Esophagus muscularis mucosa (tissue), 4 donors: ENCODE measurements at regions not wholly inside any gene's neighbourhood (a gene's known extent, or its start where the extent isn't known, plus 50 kb on each side); places are given as distances from the start of the nearest gene placed in this dataset.
"Not testable (repeated sequence)": the region's sequence is repeated elsewhere in the genome, so short reads cannot be mapped to it uniquely, and the experiment has no call there.

ENCODE experiments used
- DNase-seq: peaks from one replicate; pipeline ENCODE4 v3.0.0-alpha.2; 2017; ENCODE audit errors: extremely low spot score
- H3K27ac ChIP-seq, 4 donors: fragments of 200-600 bp; sonication (generic); replicated peaks in 1 of 4; 1 replicate in 3 of 4; 2 replicates in 1 of 4; pipeline ENCODE4 v1.5.1; 2016 to 2019; ENCODE audit warnings: mild to moderate bottlenecking in 1 of 4
- H3K27me3 ChIP-seq, 4 donors: fragments of 200-600 bp; sonication (generic); one replicate each; pipeline versions ENCODE4 v1.5.1 to v1.6.0; 2016 to 2019
- H3K36me3 ChIP-seq, 4 donors: fragments of 200-600 bp; sonication (generic); one replicate each; pipeline ENCODE4 v1.5.1; 2016 to 2019
- H3K4me1 ChIP-seq, 4 donors: fragments of 200-600 bp; sonication (generic); one replicate each; pipeline ENCODE4 v1.5.1; 2016 to 2019
- H3K4me3 ChIP-seq, 4 donors: fragments of 200-600 bp; sonication (generic); 1 replicate in 2 of 4; 2 replicates in 2 of 4; pipeline ENCODE4 v1.5.1; 2016 to 2019; ENCODE audit warnings: mild to moderate bottlenecking in 4 of 4, moderate library complexity in 1 of 4
- H3K9me3 ChIP-seq, 4 donors: fragments of 200-600 bp; sonication (generic); 1 replicate in 3 of 4; 2 replicates in 1 of 4; pipeline ENCODE4 v1.5.1; 2016 to 2019
- EP300 ChIP-seq: sonication (generic); formaldehyde crosslinking; IDR thresholded peaks from one replicate; pipeline ENCODE4 v1.6.1; 2017; ENCODE audit warnings: antibody characterized with exemption
- POLR2A ChIP-seq: fragments of 450-650 bp; IDR thresholded peaks from one replicate; pipeline ENCODE4 v1.6.1; 2017; ENCODE audit warnings: antibody characterized with exemption, moderate library complexity, mild to moderate bottlenecking, low read depth
- POLR2AphosphoS5 ChIP-seq, 2 donors: sonication (generic); formaldehyde crosslinking; IDR thresholded peaks; one replicate each; pipeline ENCODE4 v1.6.1; 2017; ENCODE audit warnings: antibody characterized with exemption in 2 of 2
- WGBS: methylation state at CpG from one replicate; pipeline ENCODE4 v1.1.5; 2018; 5-methylcytosine and 5-hydroxymethylcytosine counted together
- intact Hi-C: fragments of 100-400 bp; cut with DNase I; formaldehyde crosslinking; loops from one replicate; pipeline ENCODE4 v1.15.1; 2023
- TF ChIP-seq, protein P1 (sequence below), 3 experiments: fragments of 200-600 bp in 2 of 3; fragments of 450-650 bp in 1 of 3; sonication (generic) in 2 of 3; IDR thresholded peaks; one replicate each; pipeline ENCODE4 v1.5.1; 2017 to 2019; ENCODE audit warnings: antibody characterized with exemption in 3 of 3, mild to moderate bottlenecking in 2 of 3, moderate library complexity in 1 of 3

DNA sequence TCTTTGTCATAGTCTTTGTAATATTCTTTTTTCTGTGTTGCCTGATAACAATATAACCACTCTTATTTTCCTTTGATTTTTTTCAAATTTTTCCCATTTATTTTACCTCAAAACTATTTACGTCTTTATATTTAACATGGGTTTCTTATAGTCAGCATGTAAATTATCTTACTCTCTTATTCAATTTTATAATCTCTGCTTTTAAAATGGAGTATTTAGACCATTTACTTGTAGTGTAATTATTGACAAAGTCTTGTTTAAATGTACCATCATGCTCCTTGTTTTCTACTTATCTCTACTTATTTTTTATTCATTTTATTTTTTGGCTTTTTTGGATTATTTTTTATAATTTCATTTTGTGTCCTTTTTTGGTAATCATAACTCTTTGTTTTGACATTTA lies 476.5 kb upstream of the MAP3K7 start:
- H3K4me3 ChIP-seq = no peak overlapping the region
- no peaks in the 10 kb centered on the region for H3K4me1 ChIP-seq
- TF ChIP-seq, protein P1, sequence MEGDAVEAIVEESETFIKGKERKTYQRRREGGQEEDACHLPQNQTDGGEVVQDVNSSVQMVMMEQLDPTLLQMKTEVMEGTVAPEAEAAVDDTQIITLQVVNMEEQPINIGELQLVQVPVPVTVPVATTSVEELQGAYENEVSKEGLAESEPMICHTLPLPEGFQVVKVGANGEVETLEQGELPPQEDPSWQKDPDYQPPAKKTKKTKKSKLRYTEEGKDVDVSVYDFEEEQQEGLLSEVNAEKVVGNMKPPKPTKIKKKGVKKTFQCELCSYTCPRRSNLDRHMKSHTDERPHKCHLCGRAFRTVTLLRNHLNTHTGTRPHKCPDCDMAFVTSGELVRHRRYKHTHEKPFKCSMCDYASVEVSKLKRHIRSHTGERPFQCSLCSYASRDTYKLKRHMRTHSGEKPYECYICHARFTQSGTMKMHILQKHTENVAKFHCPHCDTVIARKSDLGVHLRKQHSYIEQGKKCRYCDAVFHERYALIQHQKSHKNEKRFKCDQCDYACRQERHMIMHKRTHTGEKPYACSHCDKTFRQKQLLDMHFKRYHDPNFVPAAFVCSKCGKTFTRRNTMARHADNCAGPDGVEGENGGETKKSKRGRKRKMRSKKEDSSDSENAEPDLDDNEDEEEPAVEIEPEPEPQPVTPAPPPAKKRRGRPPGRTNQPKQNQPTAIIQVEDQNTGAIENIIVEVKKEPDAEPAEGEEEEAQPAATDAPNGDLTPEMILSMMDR (IDR thresholded peaks at IDR 0.05) = no peak
- TF ChIP-seq EP300 (no peak), POLR2A (no peak)
- H3K27ac ChIP-seq = no peak overlapping the region
- WGBS = 93% methylated on average over 1 of the region's 1 CpG
- DNase-seq = no peak
- H3K27me3 ChIP-seq = no peaks in the 10 kb centered on the region
- intact Hi-C loops = no loop called here
- no peaks in the 10 kb centered on the region for H3K36me3 ChIP-seq
- H3K9me3 ChIP-seq = peaks cover 0 to 4% (median 2%) of the 10 kb centered on the region in 4 donors

DNA sequence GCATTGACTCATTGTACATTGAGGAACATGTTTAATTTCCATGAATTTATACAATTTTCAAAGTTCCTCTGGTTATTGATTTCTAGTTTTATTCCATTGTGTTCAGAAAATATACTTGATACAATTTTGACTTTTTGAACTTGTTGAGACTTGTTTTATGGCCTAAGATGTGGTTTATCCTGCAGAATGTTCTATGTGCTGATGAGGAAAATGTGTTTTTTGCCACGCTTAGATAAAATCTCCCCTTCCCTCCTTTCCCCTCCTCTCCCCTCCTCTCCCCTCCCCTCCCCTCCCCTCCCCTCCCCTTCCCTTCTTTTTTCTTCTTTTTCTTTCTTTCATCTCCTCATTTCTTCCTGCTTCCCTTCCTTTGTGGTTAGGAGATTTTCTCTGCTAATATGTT lies 470.8 kb upstream of the MAP3K7 start:
- no peaks in the 10 kb centered on the region for H3K27me3 ChIP-seq
- DNase-seq = no peak
- peaks cover 0 to 14% (median 4%) of the 10 kb centered on the region in 4 donors for H3K9me3 ChIP-seq
- H3K36me3 ChIP-seq = no peaks in the 10 kb centered on the region
- H3K4me3 ChIP-seq = no peak overlapping the region
- intact Hi-C loops = no loop called here
- H3K4me1 ChIP-seq = no peaks in the 10 kb centered on the region
- TF ChIP-seq POLR2A (no peak), POLR2AphosphoS5 (IDR thresholded peaks at IDR 0.05) (no peak), EP300 (no peak)
- TF ChIP-seq, protein P1 (IDR thresholded peaks at IDR 0.05) = no peak
- no peak overlapping the region for H3K27ac ChIP-seq
- WGBS = 81% methylated on average over 1 of the region's 1 CpG

DNA sequence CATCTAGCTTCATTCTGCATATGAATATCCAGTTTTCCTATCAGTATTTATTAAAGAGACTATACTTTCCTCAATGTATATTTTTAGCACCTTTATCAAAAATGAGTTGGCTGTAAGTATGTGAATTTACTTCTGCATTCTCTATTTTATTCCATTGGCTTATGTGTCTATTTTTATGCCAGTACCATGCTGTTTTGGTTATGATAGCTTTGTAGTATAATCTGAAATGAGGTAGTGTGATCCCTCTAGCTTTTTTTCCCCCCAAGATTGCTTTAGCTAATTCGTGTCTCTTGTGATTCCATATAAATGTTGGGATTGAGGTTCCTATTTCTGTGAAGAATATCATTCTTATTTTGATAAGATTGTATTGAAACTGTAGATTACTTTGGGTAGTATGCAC lies 469.1 kb upstream of the MAP3K7 start:
- intact Hi-C loops = no loop called here
- WGBS = 31% methylated on average over 1 of the region's 1 CpG
- Histone ChIP-seq H3K9me3 (peaks cover 0 to 14% (median 4%) of the 10 kb centered on the region in 4 donors), H3K27me3 (no peaks in the 10 kb centered on the region), H3K4me3 (no peak overlapping the region), H3K27ac (no peak overlapping the region), H3K4me1 (no peaks in the 10 kb centered on the region), H3K36me3 (no peaks in the 10 kb centered on the region)
- TF ChIP-seq POLR2A (no peak), EP300 (no peak), POLR2AphosphoS5 (IDR thresholded peaks at IDR 0.05) (no peak)
- TF ChIP-seq, protein P1 (IDR thresholded peaks at IDR 0.05) = no peak
- DNase-seq = no peak

DNA sequence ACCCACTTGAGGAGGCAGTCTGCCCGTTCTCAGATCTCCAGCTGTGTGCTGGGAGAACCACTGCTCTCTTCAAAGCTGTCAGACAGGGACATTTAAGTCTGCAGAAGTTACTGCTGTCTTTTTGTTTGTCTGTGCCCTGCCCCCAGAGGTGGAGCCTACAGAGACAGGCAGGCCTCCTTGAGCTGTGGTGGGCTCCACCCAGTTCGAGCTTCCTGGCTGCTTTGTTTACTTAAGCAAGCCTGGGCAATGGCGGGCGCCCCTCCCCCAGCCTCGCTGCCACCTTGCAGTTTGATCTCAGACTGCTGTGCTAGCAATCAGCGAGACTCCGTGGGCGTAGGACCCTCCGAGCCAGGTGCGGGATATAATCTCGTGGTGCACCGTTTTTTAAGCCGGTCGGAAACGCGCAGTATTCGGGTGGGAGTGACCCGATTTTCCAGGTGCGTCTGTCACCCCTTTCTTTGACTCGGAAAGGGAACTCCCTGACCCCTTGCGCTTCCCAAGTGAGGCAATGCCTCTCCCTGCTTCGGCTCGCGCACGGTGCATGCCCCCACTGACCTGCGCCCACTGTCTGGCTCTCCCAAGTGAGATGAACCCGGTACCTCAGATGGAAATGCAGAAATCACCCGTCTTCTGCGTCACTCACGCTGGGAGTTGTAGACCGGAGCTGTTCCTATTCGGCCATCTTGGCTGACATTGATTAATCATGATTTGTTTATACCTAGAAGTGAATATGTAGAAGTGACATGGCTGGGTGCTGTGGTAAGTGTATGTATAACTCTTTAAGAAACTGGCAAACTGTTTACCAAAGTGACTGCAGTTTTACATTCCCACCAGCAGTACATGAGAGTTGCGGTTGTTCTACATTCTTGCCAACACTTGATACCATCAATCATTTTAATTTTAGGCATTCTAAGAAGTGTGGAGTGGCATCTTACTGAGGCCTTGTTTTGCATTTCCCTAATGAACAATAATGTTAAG lies 465.9 kb upstream of the MAP3K7 start:
- intact Hi-C loops, H3K36me3 ChIP-seq, H3K27ac ChIP-seq, H3K4me1 ChIP-seq, H3K4me3 ChIP-seq, DNase-seq, H3K27me3 ChIP-seq: not testable (repeated sequence)
- H3K9me3 ChIP-seq = peaks cover 0 to 14% (median 2%) of the 10 kb centered on the region in 4 donors
- 95% methylated on average over 25 of the region's 33 CpGs for WGBS

DNA sequence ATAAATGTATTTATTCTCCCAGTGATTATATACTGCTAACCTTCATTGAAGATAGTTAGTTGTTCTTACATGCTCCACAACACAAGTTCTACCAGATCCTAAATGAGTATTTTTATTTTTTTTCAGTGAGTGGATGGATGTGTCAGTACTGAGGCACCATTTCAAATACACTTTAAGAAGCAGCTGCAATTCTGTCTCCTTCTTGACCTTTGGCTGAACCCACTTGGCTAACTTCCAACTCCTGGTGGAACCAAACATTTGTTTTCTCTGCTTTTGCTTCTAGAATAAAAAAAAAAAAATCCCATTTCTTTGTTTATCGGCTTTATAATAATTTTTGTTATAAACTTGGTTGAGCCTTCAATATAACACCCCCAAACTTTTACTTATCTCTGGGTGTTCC lies 458.3 kb upstream of the MAP3K7 start:
- intact Hi-C loops = no loop called here
- TF ChIP-seq, protein P1 (IDR thresholded peaks at IDR 0.05) = no peak
- DNase-seq = no peak
- no peaks in the 10 kb centered on the region for H3K4me1 ChIP-seq
- H3K36me3 ChIP-seq = no peaks in the 10 kb centered on the region
- H3K27ac ChIP-seq = no peak overlapping the region
- WGBS = 75% methylated on average over 1 of the region's 1 CpG
- H3K9me3 ChIP-seq = no peaks in the 10 kb centered on the region
- H3K27me3 ChIP-seq = no peaks in the 10 kb centered on the region
- no peak overlapping the region for H3K4me3 ChIP-seq
